Fibroblast of upper back skin (primary cell): ENCODE measurements at regions not wholly inside any gene's neighbourhood (a gene's known extent, or its start where the extent isn't known, plus 50 kb on each side); places are given as distances from the start of the nearest gene placed in this dataset.
"Not testable (repeated sequence)": the region's sequence is repeated elsewhere in the genome, so short reads cannot be mapped to it uniquely, and the experiment has no call there.

Experiments
- DNase-seq: peaks from one replicate; pipeline ENCODE4 v3.0.0-alpha.2; 2013

DNA sequence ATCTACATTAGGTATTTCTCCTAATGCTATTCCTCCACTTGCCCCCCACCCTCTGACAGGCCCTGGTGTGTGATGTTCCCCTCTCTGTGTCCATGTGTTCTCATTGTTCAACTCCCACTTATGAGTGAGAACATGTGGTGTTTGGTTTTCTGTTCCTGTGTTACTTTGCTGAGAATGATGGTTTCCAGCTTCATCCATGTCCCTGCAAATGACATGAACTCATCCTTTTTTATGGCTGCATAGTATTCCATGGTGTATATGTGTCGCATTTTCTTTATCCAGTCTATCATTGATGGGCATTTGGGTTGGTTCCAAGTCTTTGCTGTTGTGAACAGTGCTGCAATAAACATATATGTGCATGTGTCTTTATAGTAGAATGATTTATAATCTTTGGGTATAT is 50.6 kb upstream of the GRHL3 start:
- DNase-seq, result not testable (repeated sequence)

- no peak for DNase-seq
Measured at GRCh38 chr1:24266998-24267397, 52.2 kb upstream of the GRHL3 start.

DNA sequence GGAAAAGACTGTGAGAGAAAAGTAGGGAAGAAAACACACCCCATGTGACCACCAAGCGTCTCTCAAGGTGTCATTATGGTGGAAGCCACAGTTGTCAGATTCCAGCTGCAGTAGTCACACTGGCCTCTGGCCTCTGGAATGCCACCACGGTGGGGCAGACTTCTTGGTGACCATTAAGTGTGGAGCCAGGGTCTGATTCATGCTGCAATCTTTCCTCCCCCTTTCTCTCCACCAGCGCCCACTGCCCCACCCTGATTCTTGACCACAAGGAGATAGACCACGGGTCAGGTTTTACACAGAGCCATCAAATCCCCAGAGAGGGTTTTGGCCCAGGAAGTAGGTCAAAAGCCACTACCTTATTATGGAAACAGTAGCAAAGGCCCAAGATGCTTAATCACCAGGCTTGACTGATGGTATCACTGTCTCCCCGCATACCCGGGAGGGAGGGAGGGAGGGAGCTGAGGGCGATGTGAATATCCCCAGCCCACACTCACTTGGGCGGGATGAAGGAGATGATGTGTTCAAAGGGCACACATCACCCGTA is 52.7 kb upstream of the GRHL3 start:
- peak; percentile 87 for DNase-seq

DNA sequence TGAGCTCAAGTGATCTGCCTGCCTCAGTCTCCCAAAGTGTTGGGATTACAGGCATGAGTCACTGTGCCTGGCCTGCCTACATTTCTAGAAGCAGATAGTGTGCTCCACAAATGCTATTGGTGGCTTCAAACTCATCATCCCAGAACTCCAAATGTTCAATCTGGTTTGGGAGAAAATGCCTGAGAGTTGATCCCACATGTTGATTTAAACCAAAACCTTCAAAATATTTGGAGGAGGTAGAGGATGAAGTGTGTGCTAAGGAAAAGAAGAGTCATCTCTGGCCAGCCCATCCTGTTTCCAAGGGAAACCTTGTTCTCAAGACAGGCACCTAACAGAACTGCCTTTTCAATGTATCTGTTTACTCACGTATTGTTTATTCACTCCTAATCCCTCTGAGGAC is 55.4 kb upstream of the GRHL3 start:
- no peak for DNase-seq

DNA sequence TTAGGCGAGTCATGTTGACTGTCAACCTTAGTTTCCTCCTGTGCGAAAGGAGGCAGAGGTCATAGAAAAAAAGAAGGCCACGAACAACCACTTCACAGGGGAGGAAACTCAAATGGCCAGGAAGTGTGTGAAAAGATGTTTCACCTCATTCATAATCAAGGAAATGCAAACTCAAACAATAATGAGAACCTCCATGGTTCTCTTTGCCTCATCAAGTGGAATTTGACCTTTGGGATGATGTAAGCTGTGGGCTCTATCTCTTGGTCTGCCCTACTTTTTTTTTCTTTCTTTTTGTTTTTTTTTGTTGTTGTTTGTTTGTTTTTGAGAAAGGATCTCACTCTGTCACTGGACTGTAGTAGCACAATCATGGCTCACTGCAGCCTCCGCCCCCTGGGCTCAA is 55.9 kb upstream of the GRHL3 start:
- DNase-seq, result no peak

- DNase-seq, result no peak
Measured at GRCh38 chr1:24261977-24262376, 57.2 kb upstream of the GRHL3 start.

- DNase-seq, result no peak
Measured at GRCh38 chr1:24258735-24259424, 60.3 kb upstream of the GRHL3 start.

DNA sequence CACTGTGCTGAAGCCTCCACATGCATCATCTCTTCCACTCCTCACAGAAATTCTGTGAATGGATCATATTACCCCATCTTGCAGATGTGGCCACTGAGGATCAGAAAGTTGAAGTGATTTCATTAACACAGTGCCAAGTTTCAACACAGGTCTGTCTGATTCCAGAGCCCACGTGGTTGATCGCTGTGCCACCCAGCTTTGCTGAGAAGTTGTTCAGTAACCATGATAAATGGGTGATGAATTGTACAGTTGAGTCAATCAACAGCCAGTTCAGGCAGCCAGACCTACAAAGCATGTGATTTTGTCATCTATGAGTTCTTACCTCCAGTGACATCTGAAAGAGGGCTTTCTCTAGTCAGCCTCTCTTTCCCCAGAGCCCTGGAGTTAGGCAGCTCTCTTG is 61.8 kb upstream of the GRHL3 start:
- no peak for DNase-seq

GRCh38 chr1:24256687-24257086 is 62.5 kb upstream of the GRHL3 start:
- DNase-seq, result no peak

GRCh38 chr1:24255226-24255625 is 63.9 kb upstream of the GRHL3 start:
- DNase-seq, result no peak

GRCh38 chr1:24254783-24255182 is 64.4 kb upstream of the GRHL3 start:
- DNase-seq, result no peak

DNA sequence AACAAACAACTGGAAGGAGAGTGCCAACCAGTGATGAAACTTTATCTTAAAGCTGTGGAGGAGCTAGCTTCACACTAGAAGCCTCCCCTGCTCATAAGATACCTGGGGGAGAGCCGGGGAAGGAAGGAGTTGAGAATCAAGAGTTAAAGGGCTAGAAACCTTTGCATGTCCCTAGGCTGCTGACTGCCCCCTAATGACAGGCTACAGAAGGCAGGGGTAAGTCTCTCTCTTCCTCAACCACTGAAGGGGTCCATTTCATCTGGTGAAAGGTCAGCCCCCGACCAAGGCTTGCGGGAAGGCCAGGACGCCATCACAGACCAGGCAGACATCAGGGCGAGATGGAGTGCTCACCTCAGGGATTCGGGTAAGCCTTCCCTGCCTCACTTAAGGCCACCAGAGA is 65.6 kb upstream of the GRHL3 start:
- DNase-seq, result no peak

- DNase-seq, result no peak
Measured at GRCh38 chr1:24252185-24252780, 65.2 kb upstream of the IFNLR1 start.

DNA sequence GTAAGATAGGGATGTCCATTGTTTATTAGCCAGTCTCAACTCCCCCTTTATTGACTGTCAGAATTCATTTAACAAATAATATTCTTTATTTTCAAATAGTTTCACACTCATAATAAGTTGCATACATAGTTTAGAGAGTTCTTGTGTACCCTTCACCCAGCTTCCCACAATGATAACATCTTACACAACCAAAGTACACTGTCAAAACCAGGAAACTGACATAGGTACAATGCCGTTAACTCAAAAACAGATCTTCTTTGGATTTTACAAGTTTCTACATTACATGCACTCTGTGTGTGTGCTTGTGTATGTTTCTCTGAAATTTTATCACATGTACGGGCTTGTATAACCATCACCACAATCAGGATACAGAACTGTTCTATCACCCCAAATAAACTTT is 64.4 kb upstream of the IFNLR1 start:
- no peak for DNase-seq

DNA sequence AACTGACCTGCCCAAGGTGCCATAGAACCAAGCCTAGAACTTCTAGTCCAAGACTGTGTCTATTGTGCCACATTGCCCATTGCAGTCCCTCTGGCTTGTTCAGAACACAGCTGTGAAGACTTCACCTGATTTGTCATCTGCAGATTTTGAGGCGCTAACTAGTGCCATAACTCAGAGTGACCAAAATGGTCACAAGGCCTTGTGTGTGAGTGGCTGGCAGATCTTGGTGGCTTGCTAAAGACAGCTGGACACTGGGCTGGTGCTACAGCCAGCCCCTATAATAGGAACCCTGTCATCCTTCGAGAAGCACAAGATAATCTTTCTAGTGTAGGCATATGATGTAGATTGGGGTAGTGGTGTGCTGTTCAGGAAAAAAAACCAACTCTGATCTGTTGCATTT is 63.7 kb upstream of the IFNLR1 start:
- DNase-seq, result no peak

DNA sequence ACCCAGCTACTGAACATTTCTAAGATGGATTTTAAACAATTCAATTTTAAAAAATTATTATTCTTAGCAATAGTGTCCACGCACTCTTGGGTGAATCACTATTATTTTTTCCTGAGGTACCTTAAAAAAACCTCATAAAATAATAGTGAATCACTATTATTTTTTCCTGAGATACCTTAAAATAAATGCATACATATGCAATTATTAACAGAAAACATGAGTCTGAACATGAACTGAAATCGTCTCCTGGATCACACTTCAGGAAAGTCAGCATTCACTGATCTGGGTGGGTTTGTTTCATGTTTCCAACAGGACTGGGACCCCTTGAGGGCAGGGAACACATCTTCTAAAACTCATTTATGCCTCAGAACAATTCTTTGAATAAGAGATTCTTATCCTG is 63.1 kb upstream of the IFNLR1 start:
- no peak for DNase-seq

DNA sequence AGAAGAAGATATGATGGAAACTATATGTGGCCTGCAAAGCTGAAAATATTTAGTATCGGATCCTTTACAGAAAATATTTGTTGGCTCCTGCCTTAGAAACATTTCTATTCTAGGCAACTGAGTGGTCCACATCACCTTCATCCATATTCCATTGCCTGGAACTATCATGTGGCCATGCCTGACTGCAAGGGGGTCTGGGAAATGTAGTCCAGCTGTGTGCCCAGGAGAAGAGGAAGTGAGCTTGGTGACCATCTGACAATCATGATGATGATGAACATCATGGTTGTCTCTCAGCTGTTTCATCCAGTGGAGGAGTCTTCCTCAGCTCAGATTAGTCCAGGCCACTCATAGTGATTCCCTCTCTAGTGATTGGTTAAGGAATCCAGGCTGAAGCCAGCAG is 61.8 kb upstream of the IFNLR1 start:
- DNase-seq, result no peak

DNA sequence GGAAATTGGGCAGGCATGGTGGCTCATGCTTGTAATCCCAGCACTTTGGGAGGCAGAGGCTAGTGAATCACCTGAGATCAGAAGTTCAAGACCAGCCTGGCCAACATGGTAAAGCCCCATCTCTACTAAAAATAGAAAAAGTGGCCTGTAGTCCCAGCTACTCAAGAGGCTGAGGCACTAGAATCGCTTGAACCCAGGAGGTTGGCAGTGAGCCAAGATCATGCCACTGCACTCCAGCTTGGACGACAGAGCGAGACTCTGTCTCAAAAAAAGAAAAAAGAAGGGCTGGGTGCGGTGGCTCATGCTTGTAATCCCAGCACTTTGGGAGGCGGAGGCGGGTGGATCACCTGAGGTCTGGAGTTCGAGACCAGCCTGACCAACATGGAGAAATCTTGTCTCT is 60.2 kb upstream of the IFNLR1 start:
- DNase-seq, result not testable (repeated sequence)

GRCh38 chr1:24244519-24245268 is 57.6 kb upstream of the IFNLR1 start:
- no peak for DNase-seq

DNA sequence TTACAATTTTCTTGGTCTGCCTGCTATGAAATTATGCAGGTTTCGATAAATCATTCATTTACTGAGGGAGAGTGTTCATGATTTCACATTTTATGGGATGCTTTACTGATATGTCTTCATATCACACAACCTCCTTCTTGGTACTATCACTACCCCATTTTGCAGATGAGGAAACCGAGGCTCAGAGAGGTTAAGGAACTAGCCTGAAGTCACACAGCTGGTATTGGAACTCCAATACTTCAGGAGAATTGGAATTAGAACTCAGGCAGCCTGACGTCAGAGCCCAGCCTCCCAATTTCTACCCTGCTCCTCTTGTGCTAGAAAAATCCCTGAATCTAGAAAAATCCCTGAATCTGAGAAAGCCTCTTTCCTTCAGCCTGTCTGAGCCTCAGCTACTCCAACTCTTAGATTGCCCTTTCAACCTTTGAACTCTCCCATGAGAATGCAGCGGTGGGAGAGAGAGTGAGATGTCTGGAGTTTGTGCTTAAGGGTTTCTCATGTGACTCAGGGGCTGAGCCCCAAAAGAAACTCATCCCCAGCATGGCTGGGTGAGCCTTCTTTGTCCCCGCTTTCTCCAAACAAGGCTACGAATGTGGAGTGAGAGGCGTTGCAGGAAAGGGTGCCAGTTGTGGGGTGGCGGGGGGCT is 50.8 kb upstream of the IFNLR1 start:
- no peak for DNase-seq

GRCh38 chr1:24236789-24237371 is 49.8 kb upstream of the IFNLR1 start:
- peak; percentile 32 for DNase-seq
